ENCODE measurements at regions not wholly inside any gene's neighbourhood (a gene's known extent, or its start where the extent isn't known, plus 50 kb on each side); places are given as distances from the start of the nearest gene placed in this dataset.

DNA sequence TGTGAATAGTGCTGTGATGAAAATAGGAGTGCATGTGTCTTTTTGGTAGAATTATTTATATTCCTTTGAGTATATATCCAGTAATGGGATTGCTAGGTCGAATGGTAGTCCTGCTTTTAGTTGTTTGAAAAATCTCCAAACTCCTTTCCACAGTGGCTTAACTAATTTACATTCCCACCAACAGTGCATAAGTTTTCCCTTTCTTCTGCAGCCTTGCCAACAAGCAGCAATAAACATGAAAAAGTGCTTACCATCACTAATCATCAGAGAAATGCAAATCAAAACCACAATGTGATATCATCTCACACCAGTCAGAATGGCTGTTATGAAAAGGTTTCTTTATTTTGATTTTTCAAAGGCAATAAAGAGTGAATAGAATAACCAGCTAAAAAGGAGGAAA is 1105.9 kb downstream of the NAALADL2 start:
- Histone ChIP-seq H3K27me3 (no peaks in the 10 kb centered on the region), H3K36me3 (no peaks in the 10 kb centered on the region), H3K4me1 (no peaks in the 10 kb centered on the region), H3K4me3 (no peak overlapping the region), H3K9me3 (peaks cover 3 to 9% (median 8%) of the 10 kb centered on the region in 3 donors), H3K27ac (no peak overlapping the region)
- TF ChIP-seq, protein P1, sequence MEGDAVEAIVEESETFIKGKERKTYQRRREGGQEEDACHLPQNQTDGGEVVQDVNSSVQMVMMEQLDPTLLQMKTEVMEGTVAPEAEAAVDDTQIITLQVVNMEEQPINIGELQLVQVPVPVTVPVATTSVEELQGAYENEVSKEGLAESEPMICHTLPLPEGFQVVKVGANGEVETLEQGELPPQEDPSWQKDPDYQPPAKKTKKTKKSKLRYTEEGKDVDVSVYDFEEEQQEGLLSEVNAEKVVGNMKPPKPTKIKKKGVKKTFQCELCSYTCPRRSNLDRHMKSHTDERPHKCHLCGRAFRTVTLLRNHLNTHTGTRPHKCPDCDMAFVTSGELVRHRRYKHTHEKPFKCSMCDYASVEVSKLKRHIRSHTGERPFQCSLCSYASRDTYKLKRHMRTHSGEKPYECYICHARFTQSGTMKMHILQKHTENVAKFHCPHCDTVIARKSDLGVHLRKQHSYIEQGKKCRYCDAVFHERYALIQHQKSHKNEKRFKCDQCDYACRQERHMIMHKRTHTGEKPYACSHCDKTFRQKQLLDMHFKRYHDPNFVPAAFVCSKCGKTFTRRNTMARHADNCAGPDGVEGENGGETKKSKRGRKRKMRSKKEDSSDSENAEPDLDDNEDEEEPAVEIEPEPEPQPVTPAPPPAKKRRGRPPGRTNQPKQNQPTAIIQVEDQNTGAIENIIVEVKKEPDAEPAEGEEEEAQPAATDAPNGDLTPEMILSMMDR (IDR thresholded peaks at IDR 0.05) = no peak
- intact Hi-C loops (cut with DNase I; ENCODE audit: low total_unique reads) = no loop called here
- DNase-seq = no peak

- intact Hi-C loops (cut with DNase I; ENCODE audit: low total_unique reads) = no loop called here
- H3K27ac ChIP-seq = no peak overlapping the region
- no peak overlapping the region for H3K4me3 ChIP-seq
- no peaks in the 10 kb centered on the region for H3K4me1 ChIP-seq
- no peak for DNase-seq
- no peaks in the 10 kb centered on the region for H3K27me3 ChIP-seq
- no peaks in the 10 kb centered on the region for H3K9me3 ChIP-seq
- TF ChIP-seq, protein P1 (IDR thresholded peaks at IDR 0.05) = no peak
- no peaks in the 10 kb centered on the region for H3K36me3 ChIP-seq
Observed at GRCh38 chr3:175957427-175957826, 1098.3 kb downstream of the NAALADL2 start.

DNA sequence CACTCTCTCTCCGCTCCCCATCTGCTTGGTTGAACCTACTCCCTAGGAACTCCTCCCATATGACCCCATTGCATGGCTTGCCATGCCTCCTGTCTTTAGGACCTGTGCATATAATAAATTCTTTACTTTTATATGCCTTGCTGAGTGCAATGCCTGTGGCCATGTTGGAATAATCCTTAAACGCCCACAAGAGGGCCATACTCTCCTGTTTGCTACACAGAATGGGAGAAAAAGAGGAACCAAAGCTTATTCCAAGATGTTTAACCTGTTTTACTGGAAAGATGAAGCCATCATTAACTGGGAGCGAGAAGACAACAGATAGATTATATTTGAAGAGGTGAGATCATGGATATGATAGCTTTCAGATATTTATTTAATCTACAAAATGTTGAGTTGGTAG is 1097.8 kb downstream of the NAALADL2 start:
- Histone ChIP-seq H3K4me3 (no peak overlapping the region), H3K27me3 (no peaks in the 10 kb centered on the region), H3K9me3 (no peaks in the 10 kb centered on the region), H3K36me3 (no peaks in the 10 kb centered on the region), H3K4me1 (no peaks in the 10 kb centered on the region), H3K27ac (no peak overlapping the region)
- no peak for DNase-seq
- intact Hi-C loops (cut with DNase I; ENCODE audit: low total_unique reads) = no loop called here
- TF ChIP-seq, protein P1 (IDR thresholded peaks at IDR 0.05) = no peak

- intact Hi-C loops (cut with DNase I; ENCODE audit: low total_unique reads) = no loop called here
- Histone ChIP-seq H3K27me3 (no peaks in the 10 kb centered on the region), H3K9me3 (no peaks in the 10 kb centered on the region), H3K4me1 (peaks cover 0 to 9% (median 0%) of the 10 kb centered on the region in 4 donors), H3K4me3 (no peak overlapping the region), H3K27ac (no peak overlapping the region), H3K36me3 (no peaks in the 10 kb centered on the region)
- DNase-seq = no peak
- TF ChIP-seq, protein P1 (IDR thresholded peaks at IDR 0.05) = no peak
Observed at GRCh38 chr3:175951047-175951694, 1092.0 kb downstream of the NAALADL2 start.

- Histone ChIP-seq H3K27me3 (no peaks in the 10 kb centered on the region), H3K4me3 (no peak overlapping the region), H3K4me1 (peaks cover 0 to 9% (median 0%) of the 10 kb centered on the region in 4 donors), H3K9me3 (no peaks in the 10 kb centered on the region), H3K27ac (no peak overlapping the region), H3K36me3 (no peaks in the 10 kb centered on the region)
- DNase-seq = no peak
- intact Hi-C loops (cut with DNase I; ENCODE audit: low total_unique reads) = no loop called here
- TF ChIP-seq, protein P1 (IDR thresholded peaks at IDR 0.05) = no peak
Observed at GRCh38 chr3:175948041-175948440, 1088.9 kb downstream of the NAALADL2 start.

DNA sequence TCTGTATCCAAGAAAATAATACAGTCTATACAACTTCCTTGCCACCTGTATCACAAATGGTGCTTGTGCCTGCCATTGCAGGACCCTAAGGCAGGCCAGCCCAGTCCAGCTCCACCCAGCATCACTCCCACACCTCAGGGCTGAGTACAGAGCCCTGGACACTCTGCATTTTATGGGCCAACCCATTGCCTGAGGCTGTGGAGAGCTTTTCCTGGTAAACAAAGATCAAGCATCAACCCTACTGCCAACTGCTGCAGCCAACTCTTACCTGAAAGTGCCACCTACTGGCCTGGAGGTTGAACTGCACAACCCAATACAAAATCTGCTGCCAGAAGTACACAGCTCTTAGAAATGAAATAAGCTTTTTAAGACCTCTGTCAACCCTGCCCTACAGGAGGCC is 1082.2 kb downstream of the NAALADL2 start:
- Histone ChIP-seq H3K27ac (no peak overlapping the region), H3K9me3 (peaks cover 0 to 6% (median 0%) of the 10 kb centered on the region in 3 donors), H3K36me3 (no peaks in the 10 kb centered on the region), H3K27me3 (no peaks in the 10 kb centered on the region), H3K4me1 (no peaks in the 10 kb centered on the region), H3K4me3 (no peak overlapping the region)
- intact Hi-C loops (cut with DNase I; ENCODE audit: low total_unique reads) = no loop called here
- TF ChIP-seq, protein P1 (IDR thresholded peaks at IDR 0.05) = peak in 1 of 2 experiments; percentile 10
- no peak for DNase-seq
